ENCODE measurements at regions not wholly inside any gene's neighbourhood (a gene's known extent, or its start where the extent isn't known, plus 50 kb on each side); places are given as distances from the start of the nearest gene placed in this dataset.

GRCh38 chr4:24096603-24097002 lies 206.8 kb upstream of the PPARGC1A start:
- H3K4me3 ChIP-seq (ENCODE audit: low read depth, low read length): no peak overlapping the region
- no peak for TF ChIP-seq CTCF (IDR thresholded peaks at IDR 0.05; ENCODE audit: low read depth, low read length)

GRCh38 chr4:24094726-24095125 lies 204.9 kb upstream of the PPARGC1A start:
- TF ChIP-seq CTCF (IDR thresholded peaks at IDR 0.05; ENCODE audit: low read depth, low read length): no peak
- no peak overlapping the region for H3K4me3 ChIP-seq (ENCODE audit: low read depth, low read length)

GRCh38 chr4:24093446-24093845 lies 203.6 kb upstream of the PPARGC1A start:
- no peak for TF ChIP-seq CTCF (IDR thresholded peaks at IDR 0.05; ENCODE audit: low read depth, low read length)

GRCh38 chr4:24091639-24092233 lies 201.9 kb upstream of the PPARGC1A start:
- no peak for TF ChIP-seq CTCF (IDR thresholded peaks at IDR 0.05; ENCODE audit: low read depth, low read length)

More at GRCh38 chr4:24093446-24093845, 203.6 kb upstream of the PPARGC1A start:
- no peak overlapping the region for H3K4me3 ChIP-seq (ENCODE audit: low read depth, low read length)

GRCh38 chr4:24089851-24090534 lies 200.1 kb upstream of the PPARGC1A start:
- no peak for TF ChIP-seq CTCF (IDR thresholded peaks at IDR 0.05; ENCODE audit: low read depth, low read length)
- H3K4me3 ChIP-seq (ENCODE audit: low read depth, low read length): peak overlapping the region; percentile 36

More at GRCh38 chr4:24091639-24092233, 201.9 kb upstream of the PPARGC1A start:
- H3K4me3 ChIP-seq (ENCODE audit: low read depth, low read length): no peak overlapping the region

- TF ChIP-seq CTCF (IDR thresholded peaks at IDR 0.05; ENCODE audit: low read depth, low read length): no peak
- no peak overlapping the region for H3K4me3 ChIP-seq (ENCODE audit: low read depth, low read length)
These were observed 191.0 kb upstream of the PPARGC1A start for GRCh38 chr4:24080871-24081270.

- TF ChIP-seq CTCF (IDR thresholded peaks at IDR 0.05; ENCODE audit: low read depth, low read length): no peak
- H3K4me3 ChIP-seq (ENCODE audit: low read depth, low read length): no peak overlapping the region
These were observed 188.6 kb upstream of the PPARGC1A start for GRCh38 chr4:24078347-24078962.
